Epidermal melanocyte (primary cell): ENCODE measurements at regions not wholly inside any gene's neighbourhood (a gene's known extent, or its start where the extent isn't known, plus 50 kb on each side); places are given as distances from the start of the nearest gene placed in this dataset.

Experiments
- DNase-seq: peaks from one replicate; pipeline ENCODE4 v3.0.0; 2011; ENCODE audit warnings: low spot score; ENCODE audit not compliant: insufficient read length

GRCh38 chr21:31566611-31567010, 92.9 kb upstream of the SOD1 start:
- no peak for DNase-seq

GRCh38 chr21:31566064-31566463, 93.4 kb upstream of the SOD1 start:
- DNase-seq, result no peak

- DNase-seq, result no peak
Observed at GRCh38 chr21:31564439-31564838, 95.1 kb upstream of the SOD1 start.

GRCh38 chr21:31560479-31560878, 99.0 kb upstream of the SOD1 start:
- DNase-seq, result no peak

- DNase-seq, result peak; percentile 82
Observed at GRCh38 chr21:31559368-31560119, 99.9 kb upstream of the SOD1 start.

GRCh38 chr21:31558962-31559367, 100.5 kb upstream of the SOD1 start:
- DNase-seq, result peak; percentile 88

- no peak for DNase-seq
Observed at GRCh38 chr21:31558189-31558961, 101.1 kb upstream of the SOD1 start.

- DNase-seq, result no peak
Observed at GRCh38 chr21:31557421-31558188, 101.9 kb upstream of the SOD1 start.

- DNase-seq, result no peak
Observed at GRCh38 chr21:31556662-31557061, 102.8 kb upstream of the SOD1 start.

- no peak for DNase-seq
Observed at GRCh38 chr21:31555741-31556191, 103.7 kb upstream of the SOD1 start.

GRCh38 chr21:31554511-31555022, 104.9 kb upstream of the SOD1 start:
- no peak for DNase-seq

- no peak for DNase-seq
Observed at GRCh38 chr21:31553926-31554325, 105.6 kb upstream of the SOD1 start.

- DNase-seq, result no peak
Observed at GRCh38 chr21:31553461-31553860, 106.0 kb upstream of the SOD1 start.

GRCh38 chr21:31552826-31553225, 106.7 kb upstream of the SOD1 start:
- no peak for DNase-seq

GRCh38 chr21:31550070-31550469, 109.4 kb upstream of the SOD1 start:
- DNase-seq, result no peak

- no peak for DNase-seq
Observed at GRCh38 chr21:31548688-31549087, 110.8 kb upstream of the SOD1 start.

GRCh38 chr21:31546443-31547170, 112.9 kb upstream of the SOD1 start:
- no peak for DNase-seq

- no peak for DNase-seq
Observed at GRCh38 chr21:31545036-31545435, 114.5 kb upstream of the SOD1 start.

- no peak for DNase-seq
Observed at GRCh38 chr21:31543191-31543590, 116.3 kb upstream of the SOD1 start.

GRCh38 chr21:31538816-31539215, 120.7 kb upstream of the SOD1 start:
- DNase-seq, result no peak
